GM18498 (cell line): ENCODE measurements at regions not wholly inside any gene's neighbourhood (a gene's known extent, or its start where the extent isn't known, plus 50 kb on each side); places are given as distances from the start of the nearest gene placed in this dataset.

Source experiments
- ATAC-seq: cut with Tn5 transposase; IDR thresholded peaks from one replicate; pipeline ENCODE4 v1.9.1; 2021; ENCODE audit warnings: mild to moderate bottlenecking, moderate library complexity; ENCODE audit not compliant: unreplicated experiment

DNA sequence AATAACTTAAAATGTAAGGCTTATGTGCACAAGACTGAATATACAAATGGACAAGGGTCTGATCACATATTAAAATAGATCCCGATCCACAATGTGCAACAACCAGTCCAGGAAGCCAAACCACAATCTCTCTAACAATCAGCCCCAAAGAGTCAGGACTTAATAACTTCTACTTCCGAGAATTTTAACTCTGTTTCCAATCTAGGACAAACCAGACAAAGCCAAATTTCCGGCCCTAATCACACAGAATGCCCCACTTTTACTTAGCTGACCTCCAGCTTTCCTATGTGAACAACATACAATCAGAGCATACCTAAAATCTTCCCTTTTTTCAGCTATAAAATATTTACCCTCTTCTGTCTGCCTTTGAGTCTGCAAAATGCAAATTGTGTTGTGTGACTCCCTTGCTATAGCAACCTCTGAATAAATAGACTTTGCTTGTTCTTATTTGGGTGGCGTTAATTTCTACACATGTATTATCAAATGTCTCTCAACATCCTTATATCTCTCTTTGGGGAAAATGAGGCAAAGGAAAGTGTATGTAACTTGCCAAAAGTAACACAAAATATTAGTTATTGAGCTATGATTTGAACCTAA is 381.9 kb upstream of the MC4R start:
- no peak for ATAC-seq

- no peak for ATAC-seq
Measured at GRCh38 chr18:60755134-60755533, 382.6 kb upstream of the MC4R start.

GRCh38 chr18:60775978-60776377 is 403.4 kb upstream of the MC4R start:
- ATAC-seq = no peak

- ATAC-seq = no peak
Measured at GRCh38 chr18:60784161-60784560, 411.6 kb upstream of the MC4R start.

DNA sequence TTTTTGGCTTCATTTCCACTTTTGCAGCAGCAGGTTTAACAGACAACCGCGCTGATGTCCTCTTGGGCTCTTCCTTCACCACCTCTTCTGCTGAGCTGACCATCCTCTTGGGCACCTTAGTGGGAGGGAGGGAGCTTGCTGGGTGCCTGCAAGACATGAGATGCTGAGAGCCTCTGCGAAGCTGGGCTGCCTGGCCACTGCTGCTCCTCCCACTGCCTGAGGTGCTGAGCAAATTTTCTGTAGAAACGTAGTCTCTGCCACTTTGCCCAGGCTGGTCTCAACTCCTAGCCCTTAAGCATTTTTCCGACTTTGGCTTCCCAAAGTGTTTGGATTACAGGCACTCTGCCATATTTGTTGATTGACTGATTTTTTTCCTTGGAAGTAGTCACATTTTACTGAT is 422.2 kb upstream of the MC4R start:
- ATAC-seq = no peak

- no peak for ATAC-seq
Measured at GRCh38 chr18:60804415-60804814, 431.8 kb upstream of the MC4R start.

GRCh38 chr18:60809937-60810336 is 437.4 kb upstream of the MC4R start:
- no peak for ATAC-seq

DNA sequence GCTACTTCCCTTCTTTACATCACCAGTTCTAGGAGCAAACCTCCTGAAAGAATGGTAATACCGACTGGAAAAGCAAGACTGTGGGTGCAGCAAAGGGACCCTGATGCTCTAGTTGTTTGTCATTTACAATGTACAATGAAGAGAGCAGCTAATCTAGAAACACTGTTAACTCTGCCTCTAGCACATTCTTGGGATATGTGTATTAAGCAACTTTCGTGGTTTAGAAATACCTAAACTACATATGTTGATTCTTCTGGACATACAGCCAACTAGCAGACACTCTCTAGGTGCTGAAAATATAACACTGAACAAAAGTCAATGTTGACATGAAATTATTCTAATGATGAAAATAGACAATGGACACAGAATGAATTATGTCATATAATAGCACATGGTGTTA is 440.3 kb upstream of the MC4R start:
- ATAC-seq = no peak

GRCh38 chr18:60826346-60826745 is 453.8 kb upstream of the MC4R start:
- ATAC-seq = no peak

DNA sequence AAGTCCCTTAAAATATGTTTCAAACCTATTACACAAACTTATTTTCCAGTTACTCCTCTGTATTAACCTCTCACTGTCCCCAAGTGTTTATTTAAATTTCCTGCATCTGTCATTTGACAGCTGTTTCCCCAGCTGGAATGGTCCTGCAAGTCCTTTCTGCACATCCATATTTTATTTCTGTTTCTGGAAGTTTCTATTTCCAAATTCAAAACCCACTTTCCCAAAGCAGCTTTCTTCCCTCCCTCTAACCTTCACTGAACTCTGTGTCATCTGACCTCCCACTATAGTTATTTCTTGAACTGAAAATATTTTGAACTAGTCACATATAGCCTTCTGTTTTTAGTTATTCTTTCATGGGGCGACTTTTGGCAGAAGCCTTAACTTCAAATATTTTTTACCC is 459.4 kb upstream of the MC4R start:
- ATAC-seq = no peak

DNA sequence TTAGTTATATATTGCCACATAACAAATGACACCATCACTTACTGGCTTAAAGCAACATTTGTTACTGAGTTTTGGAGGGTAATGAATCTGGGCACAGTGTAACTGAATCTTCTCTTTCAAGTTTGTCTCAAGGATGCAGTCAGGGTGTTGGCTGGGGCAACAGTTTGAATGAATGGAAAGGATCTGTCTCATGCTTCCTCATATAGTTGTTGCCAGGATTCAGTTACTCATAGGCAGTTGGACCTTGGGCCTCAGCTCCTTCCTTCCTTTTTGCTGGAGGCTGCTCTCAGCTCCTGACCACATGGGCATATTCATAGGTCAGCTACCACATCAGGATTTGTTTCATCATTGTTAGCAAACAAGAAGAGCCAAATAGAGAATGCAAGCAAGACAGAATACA is 466.1 kb upstream of the MC4R start:
- ATAC-seq = no peak

DNA sequence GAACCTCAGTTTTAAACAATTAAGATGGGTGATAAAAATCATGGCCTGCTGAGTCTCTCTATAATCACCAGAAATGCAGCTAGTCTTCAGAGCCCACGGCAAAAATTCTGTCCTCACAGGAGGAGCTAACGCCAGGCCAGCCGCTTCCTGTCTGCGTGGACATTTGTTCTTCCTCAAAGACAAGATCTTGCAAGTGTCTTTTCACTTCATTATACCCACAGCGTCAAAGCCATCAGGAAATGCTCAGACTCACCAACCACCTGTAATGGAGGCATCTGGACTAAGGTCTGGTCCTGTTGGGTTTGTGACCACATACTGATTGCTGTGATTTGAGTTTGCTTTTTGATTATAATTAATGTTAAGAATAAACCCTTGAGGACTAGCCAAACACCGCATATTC is 473.8 kb upstream of the MC4R start:
- no peak for ATAC-seq

- ATAC-seq = no peak
Measured at GRCh38 chr18:60847517-60847916, 474.9 kb upstream of the MC4R start.

DNA sequence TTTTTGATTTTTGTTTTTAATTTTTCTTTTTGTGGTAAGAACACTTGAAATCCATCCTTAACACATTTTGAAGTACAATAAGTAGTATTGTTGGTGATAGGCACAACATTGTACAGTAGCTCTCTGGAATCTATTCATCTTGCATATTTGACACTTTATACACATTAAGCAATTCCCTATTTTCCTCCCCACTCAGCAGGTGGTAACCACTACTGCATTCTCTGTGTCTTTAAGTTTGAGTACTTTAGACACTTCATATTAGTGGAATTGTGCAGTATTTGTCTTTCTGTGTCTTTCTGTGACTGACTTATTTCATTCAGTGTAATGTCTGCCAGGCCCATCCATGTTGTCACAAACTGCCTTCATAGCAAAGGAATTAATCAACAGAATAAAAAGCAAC is 471.7 kb upstream of the CDH20 start:
- ATAC-seq = no peak

GRCh38 chr18:60862988-60863387 is 470.2 kb upstream of the CDH20 start:
- no peak for ATAC-seq

DNA sequence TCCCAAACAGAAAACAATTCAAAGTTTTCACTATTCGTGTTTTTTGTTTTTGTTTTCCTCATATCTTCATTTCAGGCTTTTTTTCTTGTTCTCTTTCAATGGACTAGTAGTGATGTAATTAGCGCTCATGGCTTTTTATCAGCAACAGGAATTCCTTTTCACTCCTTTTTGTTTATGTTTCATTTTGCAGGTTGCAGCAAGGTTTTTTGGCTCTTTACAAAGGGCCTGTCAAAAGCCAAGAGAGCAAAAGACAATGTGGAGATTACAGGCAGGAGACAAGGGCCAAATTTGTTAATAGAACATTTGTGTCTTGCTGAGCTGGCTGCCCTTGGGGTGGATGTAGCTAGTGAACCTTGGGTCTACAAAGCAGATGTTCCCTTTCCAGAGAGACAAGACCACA is 467.4 kb upstream of the CDH20 start:
- ATAC-seq = no peak

- ATAC-seq = peak; percentile 77
Measured at GRCh38 chr18:60870261-60871153, 462.7 kb upstream of the CDH20 start.

- ATAC-seq = no peak
Measured at GRCh38 chr18:60872434-60872833, 460.8 kb upstream of the CDH20 start.

DNA sequence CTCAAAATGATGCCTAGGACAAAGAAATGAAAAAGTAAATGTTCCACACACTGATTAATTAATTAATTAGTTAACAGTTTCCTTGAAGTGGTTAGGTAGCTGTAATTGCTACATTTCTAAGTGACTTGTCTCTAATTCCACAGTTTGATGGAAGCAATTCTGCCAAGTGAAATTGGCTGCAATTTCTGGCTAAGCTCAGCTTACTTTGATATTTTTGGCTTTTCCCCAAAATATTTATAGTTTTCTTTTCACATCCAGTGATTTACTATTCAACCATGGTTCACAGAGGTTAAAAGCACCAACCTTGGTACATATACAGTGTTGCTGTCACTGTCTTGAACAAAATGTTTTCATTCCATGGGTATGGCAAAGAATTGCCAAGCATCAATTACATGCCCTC is 459.5 kb upstream of the CDH20 start:
- no peak for ATAC-seq

DNA sequence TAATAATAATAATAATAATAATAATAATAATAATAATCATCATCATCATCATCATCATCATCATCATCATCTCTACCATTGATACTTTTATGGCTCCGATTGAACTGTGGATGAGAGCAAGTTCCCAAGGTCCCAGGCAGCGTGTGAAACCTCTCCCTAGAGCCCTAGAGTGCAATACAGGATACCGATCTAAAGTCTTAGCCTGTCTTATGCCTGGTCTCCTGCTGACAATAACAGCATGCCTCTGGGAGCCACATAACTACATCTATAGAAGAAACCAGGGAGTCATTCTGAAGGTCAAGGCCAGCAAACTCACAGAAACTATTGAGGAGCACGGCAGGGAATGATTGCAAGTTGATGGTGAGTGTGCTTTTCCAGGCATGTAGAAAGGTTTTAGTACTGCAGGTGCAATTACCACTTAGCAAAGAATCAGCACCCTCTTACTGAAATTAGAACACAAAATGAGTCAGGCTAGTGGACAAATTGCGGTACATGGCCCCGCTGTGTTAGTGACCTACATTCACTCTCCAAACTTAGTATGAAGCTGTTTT is 457.2 kb upstream of the CDH20 start:
- ATAC-seq = no peak

- no peak for ATAC-seq
Measured at GRCh38 chr18:60880184-60880583, 453.0 kb upstream of the CDH20 start.

GRCh38 chr18:60883587-60883986 is 449.6 kb upstream of the CDH20 start:
- ATAC-seq = no peak
